Smooth muscle cell (in vitro differentiated cells): ENCODE measurements at regions not wholly inside any gene's neighbourhood (a gene's known extent, or its start where the extent isn't known, plus 50 kb on each side); places are given as distances from the start of the nearest gene placed in this dataset.
"Not testable (repeated sequence)": the region's sequence is repeated elsewhere in the genome, so short reads cannot be mapped to it uniquely, and the experiment has no call there.

ENCODE experiments used
- DNase-seq: peaks from one replicate; lab custom pipeline; 2025; ENCODE audit not compliant: unreplicated experiment; lab: John Stamatoyannopoulos, UW
- H2AFZ ChIP-seq: fragments of 200-600 bp; sonication (generic); 2 replicates; pipeline ENCODE4 v1.6.0; 2016; ENCODE audit warnings: antibody characterized with exemption, low read depth, mild to moderate bottlenecking
- H3F3A ChIP-seq: fragments of 200-600 bp; sonication (generic); 2 replicates; pipeline ENCODE4 v1.6.0; 2017; ENCODE audit warnings: antibody characterized with exemption, low read depth
- H3K27ac ChIP-seq: fragments of 200-600 bp; sonication (generic); 2 replicates; pipeline ENCODE4 v1.5.1; 2016; ENCODE audit warnings: low read depth, mild to moderate bottlenecking
- H3K27me3 ChIP-seq: fragments of 200-600 bp; sonication (generic); 2 replicates; pipeline ENCODE4 v1.6.1; 2016; ENCODE audit warnings: low read depth, mild to moderate bottlenecking
- H3K36me3 ChIP-seq: fragments of 200-600 bp; sonication (generic); 2 replicates; pipeline ENCODE4 v1.5.1; 2016; ENCODE audit warnings: low read depth
- H3K4me1 ChIP-seq: fragments of 200-600 bp; sonication (generic); 2 replicates; pipeline ENCODE4 v1.5.1; 2016; ENCODE audit warnings: low read depth
- H3K4me2 ChIP-seq: fragments of 200-600 bp; sonication (generic); 2 replicates; pipeline ENCODE4 v1.6.0; 2016; ENCODE audit warnings: mild to moderate bottlenecking
- H3K4me3 ChIP-seq: fragments of 200-600 bp; sonication (generic); 2 replicates; pipeline ENCODE4 v1.5.1; 2016; ENCODE audit warnings: mild to moderate bottlenecking
- H3K79me2 ChIP-seq: fragments of 200-600 bp; sonication (generic); 2 replicates; pipeline ENCODE4 v1.6.0; 2016; ENCODE audit warnings: low read depth, mild to moderate bottlenecking
- H3K9ac ChIP-seq: fragments of 200-600 bp; sonication (generic); 2 replicates; pipeline ENCODE4 v1.6.0; 2016; ENCODE audit warnings: low read depth
- H3K9me3 ChIP-seq: fragments of 200-600 bp; sonication (generic); replicated peaks from 2 replicates; pipeline ENCODE4 v1.5.1; 2016; ENCODE audit warnings: low read depth
- H4K20me1 ChIP-seq: fragments of 200-600 bp; sonication (generic); 2 replicates; pipeline ENCODE4 v1.6.0; 2016; ENCODE audit warnings: low read depth
- CTCF ChIP-seq: fragments of 200-600 bp; sonication (generic); IDR thresholded peaks from 2 replicates; pipeline ENCODE4 v1.5.1; 2017; ENCODE audit warnings: borderline replicate concordance, mild to moderate bottlenecking, antibody characterized with exemption; ENCODE audit not compliant: insufficient read depth, poor library complexity, severe bottlenecking
- WGBS: methylation state at CpG from one replicate; pipeline ENCODE4 v1.1.7; 2016; ENCODE audit warnings: low lambda C conversion rate; 5-methylcytosine and 5-hydroxymethylcytosine counted together

- Histone ChIP-seq H3K27ac (no peak overlapping the region), H3K4me2 (no peak overlapping the region), H3K79me2 (no peaks in the 10 kb centered on the region), H3K4me3 (no peak overlapping the region), H4K20me1 (no peaks in the 10 kb centered on the region), H3K9me3 (no peaks in the 10 kb centered on the region), H3K9ac (no peak overlapping the region), H3F3A (no peaks in the 10 kb centered on the region), H3K36me3 (no peaks in the 10 kb centered on the region), H3K27me3 (no peaks in the 10 kb centered on the region), H3K4me1 (no peaks in the 10 kb centered on the region), H2AFZ (no peak overlapping the region)
- no peak for TF ChIP-seq CTCF
- 76% methylated on average over 5 of the region's 5 CpGs for WGBS
- DNase-seq: no peak
Measured at GRCh38 chr14:22282949-22283348, 306.1 kb downstream of the DAD1 start.

GRCh38 chr14:22282417-22282816 lies 306.6 kb downstream of the DAD1 start:
- Histone ChIP-seq H2AFZ (no peak overlapping the region), H3K4me3 (no peak overlapping the region), H3K4me2 (no peak overlapping the region), H3K9ac (no peak overlapping the region), H4K20me1 (no peaks in the 10 kb centered on the region), H3K27ac (no peak overlapping the region), H3K36me3 (no peaks in the 10 kb centered on the region), H3K79me2 (no peaks in the 10 kb centered on the region), H3F3A (no peaks in the 10 kb centered on the region), H3K4me1 (no peaks in the 10 kb centered on the region), H3K9me3 (no peaks in the 10 kb centered on the region), H3K27me3 (no peaks in the 10 kb centered on the region)
- no peak for DNase-seq
- TF ChIP-seq CTCF: no peak
- 89% methylated on average over 5 of the region's 5 CpGs for WGBS

- H3K36me3 ChIP-seq, H2AFZ ChIP-seq, H3K4me2 ChIP-seq, DNase-seq, H3K4me3 ChIP-seq, H3K9me3 ChIP-seq, H4K20me1 ChIP-seq, H3F3A ChIP-seq, H3K79me2 ChIP-seq, H3K27me3 ChIP-seq, H3K27ac ChIP-seq, H3K4me1 ChIP-seq, H3K9ac ChIP-seq: not testable (repeated sequence)
- WGBS: 87% methylated on average over 7 of the region's 7 CpGs
Measured at GRCh38 chr14:22281447-22281874, 307.6 kb downstream of the DAD1 start.

GRCh38 chr14:22280497-22281316 lies 308.3 kb downstream of the DAD1 start:
- no peak for TF ChIP-seq CTCF
- H2AFZ ChIP-seq: no peak overlapping the region
- H3K36me3 ChIP-seq: no peaks in the 10 kb centered on the region
- no peaks in the 10 kb centered on the region for H3K79me2 ChIP-seq
- no peak overlapping the region for H3K4me3 ChIP-seq
- H3K4me2 ChIP-seq: no peak overlapping the region
- no peaks in the 10 kb centered on the region for H3K4me1 ChIP-seq
- H3F3A ChIP-seq: no peaks in the 10 kb centered on the region
- DNase-seq: no peak
- no peaks in the 10 kb centered on the region for H3K9me3 ChIP-seq
- no peak overlapping the region for H3K27ac ChIP-seq
- H3K27me3 ChIP-seq: peaks cover 12% of the 10 kb centered on the region
- no peaks in the 10 kb centered on the region for H4K20me1 ChIP-seq
- H3K9ac ChIP-seq: no peak overlapping the region
- 83% methylated on average over 5 of the region's 5 CpGs for WGBS
